Fibroblast of skin of right biceps (primary cell): ENCODE measurements at regions not wholly inside any gene's neighbourhood (a gene's known extent, or its start where the extent isn't known, plus 50 kb on each side); places are given as distances from the start of the nearest gene placed in this dataset.
"Not testable (repeated sequence)": the region's sequence is repeated elsewhere in the genome, so short reads cannot be mapped to it uniquely, and the experiment has no call there.

Source experiments
- DNase-seq: peaks from one replicate; pipeline ENCODE4 v3.0.0-alpha.2; 2013

- DNase-seq, result peak; percentile 0
Measured at GRCh38 chr2:49861821-49862220, 707.5 kb upstream of the FSHR start.

DNA sequence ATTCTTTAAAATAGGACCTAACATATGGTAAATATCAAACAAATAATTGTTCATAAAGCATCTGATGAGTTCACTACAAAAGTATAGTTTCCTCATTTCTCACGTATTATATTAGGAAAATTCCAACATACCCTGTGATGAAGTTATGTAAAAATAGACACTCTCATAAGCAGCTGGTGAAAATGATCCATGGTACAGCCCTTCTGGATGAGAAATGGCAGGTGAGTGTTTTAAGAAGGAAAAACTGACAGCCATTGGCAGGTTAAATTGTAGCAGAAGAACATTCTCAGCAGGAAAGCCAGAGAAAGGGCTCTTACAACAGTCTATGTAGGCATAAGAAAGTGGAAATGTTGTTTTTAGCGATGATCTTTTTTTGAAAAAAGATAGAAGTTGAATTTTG is 706.5 kb upstream of the FSHR start:
- DNase-seq, result no peak

DNA sequence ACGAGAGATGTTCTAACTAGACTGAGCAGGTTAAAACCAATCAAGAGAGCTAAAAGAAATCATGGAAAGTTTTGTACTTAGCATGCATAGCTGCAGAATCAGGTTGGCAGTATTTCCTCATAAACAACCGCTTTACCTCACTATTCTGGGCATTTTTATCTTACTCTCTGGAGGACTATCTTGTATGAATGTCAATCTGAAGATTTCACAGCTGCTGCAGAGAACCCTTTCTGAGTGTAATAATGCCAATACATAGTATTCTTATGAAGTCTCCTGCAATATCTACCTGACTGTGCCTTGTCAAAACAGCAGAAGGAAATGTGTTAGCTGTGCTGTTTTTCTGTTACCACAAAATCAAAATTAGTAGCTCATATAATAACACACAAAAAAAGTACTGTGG is 705.9 kb upstream of the FSHR start:
- DNase-seq, result no peak

GRCh38 chr2:49858657-49859056 is 704.3 kb upstream of the FSHR start:
- DNase-seq, result no peak

DNA sequence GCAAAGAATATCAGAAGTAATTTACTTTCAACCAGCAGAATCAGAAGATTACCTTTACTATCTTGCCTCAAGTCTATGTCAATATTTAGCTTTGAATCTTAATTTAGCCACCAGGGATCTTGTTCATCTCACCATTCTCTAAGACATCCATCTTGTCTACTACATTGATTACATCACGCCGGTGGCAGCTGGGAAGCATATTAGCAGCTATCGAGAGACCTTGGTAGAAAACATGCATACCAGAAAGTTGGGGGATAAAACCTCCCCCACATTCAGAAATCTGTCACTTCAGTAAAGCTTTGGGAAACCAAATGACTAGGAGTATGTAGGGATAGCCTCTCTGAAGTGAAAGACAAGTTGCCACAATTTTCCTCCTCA is 703.8 kb upstream of the FSHR start:
- no peak for DNase-seq

DNA sequence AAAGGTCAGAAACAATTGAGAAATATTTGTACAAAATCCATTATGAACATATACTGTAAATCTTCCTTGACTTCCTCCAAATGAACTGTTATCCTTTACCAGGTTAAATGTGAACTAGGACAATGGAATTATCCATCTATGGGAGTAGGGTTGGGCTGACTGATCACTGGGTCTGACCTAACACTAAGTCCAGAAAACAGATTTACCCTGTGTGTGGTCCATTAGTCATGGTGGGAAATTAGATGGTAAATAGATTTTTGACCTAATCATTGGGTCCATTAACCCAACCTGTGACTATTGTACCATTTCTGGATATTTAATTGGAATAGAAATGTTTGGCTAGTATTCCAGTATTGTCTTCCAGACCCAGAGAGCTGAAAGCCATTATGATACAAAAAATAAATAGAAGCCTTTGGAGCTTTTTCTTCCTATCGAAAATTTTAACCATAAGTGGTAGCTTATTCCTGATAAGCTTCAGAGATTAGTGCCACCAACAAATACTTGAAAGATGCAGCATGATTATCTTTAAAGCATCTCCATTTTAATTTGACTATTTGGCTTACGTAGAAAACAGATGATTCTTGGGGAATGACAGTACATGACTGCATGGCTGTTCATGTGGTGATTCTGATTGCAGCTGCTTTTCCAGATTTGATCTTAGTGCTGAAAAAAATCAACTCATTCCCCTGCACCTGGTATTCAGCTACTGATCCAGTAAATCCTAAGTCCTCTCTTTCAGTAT is 703.2 kb upstream of the FSHR start:
- no peak for DNase-seq

GRCh38 chr2:49845671-49846070 is 691.4 kb upstream of the FSHR start:
- no peak for DNase-seq

DNA sequence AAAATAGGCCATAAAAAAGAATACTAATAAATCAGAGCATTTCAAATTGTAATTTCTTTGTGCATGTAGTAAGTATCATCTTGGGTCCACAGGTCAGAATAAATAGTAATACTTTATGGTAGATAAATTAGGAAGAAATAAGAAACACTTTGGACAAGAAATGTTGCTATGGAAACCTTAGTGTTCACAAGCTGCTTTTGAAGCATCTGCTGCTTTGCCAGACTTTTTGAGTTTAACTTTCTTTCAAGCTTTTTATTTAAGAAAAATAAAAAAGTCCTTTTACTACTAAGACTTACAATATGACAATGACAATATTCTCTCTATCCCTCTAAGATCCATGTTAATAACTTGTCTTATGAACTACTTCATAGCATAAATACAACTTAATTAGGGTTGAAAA is 690.7 kb upstream of the FSHR start:
- DNase-seq, result no peak

DNA sequence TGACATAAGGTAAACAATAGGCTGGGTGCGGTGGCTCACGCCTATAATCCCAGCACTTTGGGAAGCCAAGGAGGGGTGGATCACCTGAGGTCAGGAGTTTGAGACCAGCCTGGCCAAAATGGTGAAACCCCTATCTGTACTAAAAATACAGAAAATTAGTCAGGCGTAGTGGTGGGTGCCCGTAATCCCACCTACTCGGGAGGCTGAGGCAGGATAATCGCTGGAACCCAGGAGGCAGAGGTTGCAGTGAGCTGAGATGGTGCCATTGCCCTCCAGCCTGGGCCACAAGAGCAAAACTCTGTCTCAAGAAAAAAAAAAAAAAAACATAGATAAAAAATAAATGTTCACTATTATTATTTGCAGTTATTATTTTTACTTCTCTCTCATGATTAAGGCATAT is 689.8 kb upstream of the FSHR start:
- not testable (repeated sequence) for DNase-seq

DNA sequence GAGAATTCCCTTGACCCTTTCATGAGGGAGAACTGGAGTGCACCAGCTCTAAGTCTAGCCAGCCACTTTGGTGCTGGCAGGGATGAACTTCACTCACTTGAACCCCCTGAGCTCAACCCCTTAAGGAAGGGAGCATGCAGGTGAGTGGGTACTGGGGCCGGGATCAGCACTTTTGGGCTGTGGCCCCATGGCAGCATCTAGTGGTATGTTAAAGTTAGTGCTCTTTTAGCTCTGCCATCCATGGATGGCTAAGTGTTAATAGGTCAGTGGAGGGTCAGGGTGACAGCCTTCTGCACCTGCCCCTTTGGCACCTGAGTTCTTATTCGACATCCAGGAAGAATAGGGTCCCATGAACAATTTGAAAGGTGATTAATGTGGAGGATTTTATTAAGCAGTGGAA is 689.0 kb upstream of the FSHR start:
- DNase-seq, result no peak

- no peak for DNase-seq
Measured at GRCh38 chr2:49840428-49840975, 686.2 kb upstream of the FSHR start.

DNA sequence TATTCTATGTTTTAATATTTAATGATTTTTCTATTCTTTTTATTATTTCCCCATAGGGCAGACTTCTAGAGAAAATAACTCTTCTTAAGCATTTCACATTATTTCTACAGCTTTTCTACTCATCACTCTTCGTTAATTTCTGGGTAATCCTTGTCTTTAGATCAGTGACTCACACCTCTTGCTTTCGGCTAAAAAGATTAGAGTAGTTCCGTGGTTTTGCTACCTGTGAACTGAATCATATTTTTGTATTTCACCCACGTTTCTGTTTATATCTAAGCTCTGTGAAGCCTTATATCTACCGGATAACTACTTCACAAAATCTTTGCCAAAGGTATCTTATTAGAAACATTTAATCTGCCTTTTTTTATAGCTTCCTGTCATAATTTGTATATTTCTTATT is 685.5 kb upstream of the FSHR start:
- no peak for DNase-seq

DNA sequence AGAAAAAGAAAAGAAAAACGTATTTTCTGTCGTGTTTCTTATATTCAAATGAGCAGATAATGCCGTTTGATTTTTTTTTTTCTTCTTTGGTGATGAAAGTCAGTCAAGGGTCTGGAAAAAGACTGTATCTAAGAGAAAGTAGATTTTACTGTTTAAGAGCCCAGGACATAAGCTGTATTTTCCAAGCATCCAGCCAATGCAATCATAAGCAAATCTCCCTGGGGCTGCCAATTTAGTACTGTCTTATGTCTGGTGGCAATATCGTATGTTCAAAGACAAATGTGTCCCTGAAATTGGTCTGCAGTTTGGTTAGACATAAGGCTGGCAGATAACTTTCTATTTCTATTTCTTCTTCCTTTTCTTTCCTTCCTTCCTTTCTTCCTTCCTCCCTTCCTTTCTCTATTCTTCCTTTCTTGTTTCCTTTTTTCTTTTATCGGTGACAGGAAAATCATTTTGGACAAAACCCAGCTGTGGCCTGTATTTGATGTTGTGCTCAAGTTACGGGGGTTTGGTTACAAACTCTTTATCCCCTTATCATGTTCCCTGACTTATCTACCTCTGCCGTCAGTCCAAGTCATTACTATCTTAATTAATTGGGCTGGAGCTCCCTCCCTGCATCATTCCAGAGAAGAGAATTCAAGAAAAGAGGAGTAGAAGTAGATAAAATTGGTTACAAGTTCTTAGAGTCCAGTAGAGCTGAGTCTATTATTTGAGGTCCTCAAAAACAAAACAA is 683.4 kb upstream of the FSHR start:
- no peak for DNase-seq

GRCh38 chr2:49836017-49836416 is 681.7 kb upstream of the FSHR start:
- DNase-seq, result no peak

- no peak for DNase-seq
Measured at GRCh38 chr2:49834433-49834832, 680.1 kb upstream of the FSHR start.

- DNase-seq, result no peak
Measured at GRCh38 chr2:49832555-49832954, 678.2 kb upstream of the FSHR start.

DNA sequence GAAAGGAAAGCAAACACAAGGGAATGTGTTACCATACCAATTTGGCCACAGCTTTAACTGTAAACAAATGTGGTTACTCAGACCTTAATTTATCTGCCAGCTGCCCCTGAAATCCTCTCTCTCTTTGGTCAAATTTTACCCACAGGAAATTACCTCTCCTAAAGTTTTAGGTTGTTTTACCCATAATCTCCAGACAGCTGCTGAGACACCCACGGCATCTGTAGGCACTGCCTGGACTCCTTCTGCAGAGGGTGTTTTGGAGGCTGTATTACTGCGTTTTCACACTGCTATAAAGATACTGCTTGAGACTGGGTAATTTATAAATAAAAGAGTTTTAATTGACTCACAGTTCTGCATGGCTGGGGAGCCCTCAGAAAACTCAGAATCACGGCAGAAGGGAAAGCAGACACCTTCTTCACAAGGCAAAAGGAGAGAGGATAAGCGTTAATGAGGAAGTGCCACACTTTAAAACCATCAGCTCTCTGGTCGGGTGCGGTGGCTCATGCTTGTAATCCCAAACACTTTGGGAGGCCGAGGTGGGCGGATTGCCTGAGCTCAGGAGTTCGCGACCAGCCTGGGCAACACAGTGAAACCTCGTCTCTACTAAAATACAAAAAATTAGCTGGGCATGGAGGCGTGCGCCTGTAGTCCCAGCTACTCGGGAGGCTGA is 677.5 kb upstream of the FSHR start:
- no peak for DNase-seq

- no peak for DNase-seq
Measured at GRCh38 chr2:49830846-49831245, 676.5 kb upstream of the FSHR start.

GRCh38 chr2:49827366-49827765 is 673.1 kb upstream of the FSHR start:
- no peak for DNase-seq

- no peak for DNase-seq
Measured at GRCh38 chr2:49813208-49813607, 658.9 kb upstream of the FSHR start.

DNA sequence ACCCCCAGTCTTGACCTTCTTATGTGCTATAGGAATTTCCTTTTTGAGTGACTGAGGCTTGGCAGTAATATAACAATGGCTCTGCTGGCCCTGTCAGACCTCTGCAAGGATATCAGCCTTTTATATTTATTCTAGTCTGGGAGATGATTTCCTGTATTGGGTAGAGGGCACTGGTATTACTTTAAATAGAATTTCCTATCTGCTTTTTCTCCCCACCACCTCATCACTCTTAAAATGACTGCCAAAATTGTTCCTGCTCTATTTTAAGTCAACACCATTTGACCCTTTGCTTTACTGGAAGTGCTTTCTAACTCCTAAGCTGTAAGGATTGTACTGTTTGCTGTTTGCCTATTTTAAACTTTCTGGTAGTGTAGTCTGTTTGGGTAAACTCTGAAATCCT is 658.4 kb upstream of the FSHR start:
- DNase-seq, result no peak

GRCh38 chr2:49811502-49811901 is 657.2 kb upstream of the FSHR start:
- DNase-seq, result no peak

DNA sequence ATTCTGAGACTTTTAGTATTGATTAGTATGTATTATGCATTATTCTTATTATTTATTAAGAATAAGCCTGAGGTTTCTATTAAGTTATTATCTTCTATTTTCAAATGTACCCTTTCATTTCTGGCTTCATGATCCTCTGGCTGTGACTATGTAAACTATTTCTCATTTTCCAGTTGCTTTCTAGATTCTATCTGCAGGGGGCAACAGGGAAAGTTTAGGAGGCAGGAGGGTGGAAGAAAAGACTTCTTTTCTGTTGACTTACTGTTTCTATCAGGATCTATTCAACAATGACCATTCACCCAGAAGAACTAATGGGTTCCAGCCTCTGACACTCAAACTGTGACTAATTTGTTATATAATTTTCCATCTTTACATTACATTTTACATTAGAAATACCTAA is 653.4 kb upstream of the FSHR start:
- DNase-seq, result no peak

DNA sequence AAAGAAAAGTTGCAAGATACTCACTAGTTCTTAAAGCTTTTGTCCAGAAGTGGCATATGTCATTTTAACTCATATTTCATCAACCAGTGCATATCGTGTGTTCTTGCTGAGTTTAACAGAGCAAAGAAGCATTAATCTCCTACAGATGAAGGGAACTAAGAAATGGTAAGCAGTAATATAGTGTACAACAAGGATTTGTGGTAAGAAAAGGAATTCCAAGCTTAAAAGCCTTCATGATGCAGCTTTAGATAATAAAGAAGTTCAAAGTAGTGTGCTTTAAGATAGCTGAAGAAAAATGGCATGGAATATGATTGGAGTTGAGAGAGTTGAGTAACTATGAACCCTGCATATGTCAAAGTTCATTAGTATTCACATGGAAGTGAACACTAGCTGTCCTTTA is 649.8 kb upstream of the FSHR start:
- DNase-seq, result no peak
